ENCODE measurements at regions not wholly inside any gene's neighbourhood (a gene's known extent, or its start where the extent isn't known, plus 50 kb on each side); places are given as distances from the start of the nearest gene placed in this dataset.

DNA sequence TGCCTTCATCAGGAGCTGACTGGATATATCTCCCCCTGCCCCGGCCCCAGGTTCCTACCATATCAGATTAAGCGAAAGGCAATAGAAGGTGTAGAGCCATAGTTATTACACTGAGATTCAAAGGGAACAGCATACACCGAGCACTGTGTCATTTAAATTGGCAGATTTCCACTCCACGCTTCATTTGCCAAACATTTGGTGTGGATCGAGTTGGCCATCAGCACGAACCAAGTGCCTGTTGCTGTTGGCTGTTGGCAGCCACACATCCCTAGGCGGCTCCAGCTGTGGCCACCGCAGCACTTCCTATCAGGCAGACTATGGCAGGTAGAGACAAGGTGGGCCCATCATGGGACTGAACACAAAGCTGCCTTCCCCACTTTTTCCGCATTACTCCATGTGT lies 115.8 kb downstream of the CCNA1 start:
- TF ChIP-seq POLR2A (IDR thresholded peaks at IDR 0.05), result no peak
- no peak for TF ChIP-seq POLR2AphosphoS5 (IDR thresholded peaks at IDR 0.05)

Measured in stomach (tissue), 4 donors.